DND-41 (cell line): ENCODE measurements at regions not wholly inside any gene's neighbourhood (a gene's known extent, or its start where the extent isn't known, plus 50 kb on each side); places are given as distances from the start of the nearest gene placed in this dataset.

Experiments used
- ATAC-seq: fragments of 200-7000 bp; cut with Tn5 transposase; 3 replicates; pipeline ENCODE4 v1.9.1; 2021; ENCODE audit warnings: low read depth; ENCODE audit not compliant: insufficient read depth
- DNase-seq: peaks from one replicate; pipeline ENCODE4 v3.0.0-alpha.2; 2020
- H2AFZ ChIP-seq: 2 replicates; pipeline ENCODE4 v1.6.0; 2012; ENCODE audit warnings: low read depth, low read length
- H3K27ac ChIP-seq: 2 replicates; pipeline ENCODE4 v1.5.1; 2012; ENCODE audit warnings: low read length, inconsistent platforms
- H3K27me3 ChIP-seq: fragments of 200-600 bp; sonication (generic); 2 replicates; pipeline ENCODE4 v1.6.0; 2012; ENCODE audit warnings: low read length, mild to moderate bottlenecking, inconsistent platforms; ENCODE audit not compliant: insufficient read depth, poor library complexity
- H3K36me3 ChIP-seq: 2 replicates; pipeline ENCODE4 v1.5.1; 2012; ENCODE audit warnings: low read length, inconsistent platforms; ENCODE audit not compliant: insufficient read depth
- H3K4me1 ChIP-seq: 2 replicates; pipeline ENCODE4 v1.5.1; 2012; ENCODE audit warnings: mild to moderate bottlenecking, low read length; ENCODE audit not compliant: insufficient read depth
- H3K4me2 ChIP-seq: 2 replicates; pipeline ENCODE4 v1.6.0; 2012; ENCODE audit warnings: mild to moderate bottlenecking, moderate library complexity, low read length, inconsistent platforms; ENCODE audit not compliant: insufficient read depth
- H3K4me3 ChIP-seq, 2 experiments: fragments of 200-600 bp in 1 of 2; shearing (Covaris generic) in 1 of 2; 2 replicates each; pipeline ENCODE4 v1.5.1; 2012 to 2016; ENCODE audit warnings: inconsistent platforms in 2 of 2, low read length in 2 of 2, mild to moderate bottlenecking in 2 of 2, low read depth in 1 of 2, moderate library complexity in 1 of 2
- H3K79me2 ChIP-seq: 2 replicates; pipeline ENCODE4 v1.6.0; 2012; ENCODE audit warnings: low read length, inconsistent platforms; ENCODE audit not compliant: insufficient read depth
- H3K9ac ChIP-seq: 2 replicates; pipeline ENCODE4 v1.6.0; 2012; ENCODE audit warnings: low read depth, mild to moderate bottlenecking, inconsistent platforms, low read length, moderate library complexity
- H3K9me3 ChIP-seq: 2 replicates; pipeline ENCODE4 v1.5.1; 2012; ENCODE audit warnings: low read length, moderate library complexity, mild to moderate bottlenecking, inconsistent platforms; ENCODE audit not compliant: insufficient read depth, severe bottlenecking
- H4K20me1 ChIP-seq: 2 replicates; pipeline ENCODE4 v1.6.0; 2012; ENCODE audit warnings: low read length; ENCODE audit not compliant: insufficient read depth
- EZH2 ChIP-seq: IDR thresholded peaks from 3 replicates; pipeline ENCODE4 v1.6.1; 2012; ENCODE audit warnings: borderline replicate concordance, low read depth, mild to moderate bottlenecking, moderate library complexity, low read length, inconsistent platforms; ENCODE audit not compliant: severe bottlenecking
- TF ChIP-seq, protein P1 (sequence below): IDR thresholded peaks from 2 replicates; pipeline ENCODE4 v1.5.1; 2012; ENCODE audit warnings: borderline replicate concordance, low read length, moderate library complexity, mild to moderate bottlenecking; ENCODE audit not compliant: poor library complexity, severe bottlenecking; ENCODE audit errors: extremely low read depth

DNA sequence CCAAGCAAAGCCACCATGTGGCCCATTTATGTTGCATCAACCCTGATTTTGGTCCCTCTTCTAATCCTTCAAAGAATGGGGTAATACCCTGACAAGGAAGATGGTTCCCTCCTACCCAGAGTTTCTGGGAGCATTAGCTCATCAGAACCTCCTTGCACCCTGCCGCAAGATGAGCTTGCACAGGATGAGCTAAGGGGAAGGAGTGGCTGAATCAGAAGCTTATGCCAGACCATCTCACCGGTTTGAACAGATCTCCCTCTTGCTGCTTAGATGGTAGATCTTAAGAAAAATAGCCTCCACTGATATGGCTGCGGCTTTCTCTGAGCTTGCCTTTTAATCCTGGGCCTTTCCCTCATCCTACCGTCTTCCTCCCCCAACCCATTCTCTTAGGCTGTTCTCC is 175.1 kb downstream of the SOX9 start:
- H3K79me2 ChIP-seq, result no peaks in the 10 kb centered on the region
- TF ChIP-seq, protein P1, sequence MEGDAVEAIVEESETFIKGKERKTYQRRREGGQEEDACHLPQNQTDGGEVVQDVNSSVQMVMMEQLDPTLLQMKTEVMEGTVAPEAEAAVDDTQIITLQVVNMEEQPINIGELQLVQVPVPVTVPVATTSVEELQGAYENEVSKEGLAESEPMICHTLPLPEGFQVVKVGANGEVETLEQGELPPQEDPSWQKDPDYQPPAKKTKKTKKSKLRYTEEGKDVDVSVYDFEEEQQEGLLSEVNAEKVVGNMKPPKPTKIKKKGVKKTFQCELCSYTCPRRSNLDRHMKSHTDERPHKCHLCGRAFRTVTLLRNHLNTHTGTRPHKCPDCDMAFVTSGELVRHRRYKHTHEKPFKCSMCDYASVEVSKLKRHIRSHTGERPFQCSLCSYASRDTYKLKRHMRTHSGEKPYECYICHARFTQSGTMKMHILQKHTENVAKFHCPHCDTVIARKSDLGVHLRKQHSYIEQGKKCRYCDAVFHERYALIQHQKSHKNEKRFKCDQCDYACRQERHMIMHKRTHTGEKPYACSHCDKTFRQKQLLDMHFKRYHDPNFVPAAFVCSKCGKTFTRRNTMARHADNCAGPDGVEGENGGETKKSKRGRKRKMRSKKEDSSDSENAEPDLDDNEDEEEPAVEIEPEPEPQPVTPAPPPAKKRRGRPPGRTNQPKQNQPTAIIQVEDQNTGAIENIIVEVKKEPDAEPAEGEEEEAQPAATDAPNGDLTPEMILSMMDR, result no peak
- TF ChIP-seq EZH2, result no peak
- ATAC-seq (no peak), DNase-seq (no peak)
- H3K4me2 ChIP-seq, result no peak overlapping the region
- H3K27ac ChIP-seq, result no peak overlapping the region
- no peaks in the 10 kb centered on the region for H3K9me3 ChIP-seq
- H3K36me3 ChIP-seq, result no peaks in the 10 kb centered on the region
- H3K4me1 ChIP-seq, result no peaks in the 10 kb centered on the region
- H3K4me3 ChIP-seq, result no peak overlapping the region
- no peaks in the 10 kb centered on the region for H4K20me1 ChIP-seq
- no peaks in the 10 kb centered on the region for H3K27me3 ChIP-seq
- no peak overlapping the region for H3K9ac ChIP-seq
- no peak overlapping the region for H2AFZ ChIP-seq

- H3K27me3 ChIP-seq, result no peaks in the 10 kb centered on the region
- H3K4me3 ChIP-seq, result no peak overlapping the region
- no peaks in the 10 kb centered on the region for H3K79me2 ChIP-seq
- TF ChIP-seq, protein P1, result no peak
- TF ChIP-seq EZH2, result no peak
- H3K4me1 ChIP-seq, result no peaks in the 10 kb centered on the region
- H3K4me2 ChIP-seq, result no peak overlapping the region
- DNase-seq, result no peak
- H2AFZ ChIP-seq, result no peak overlapping the region
- no peak overlapping the region for H3K9ac ChIP-seq
- no peaks in the 10 kb centered on the region for H3K36me3 ChIP-seq
- H3K27ac ChIP-seq, result no peak overlapping the region
- H4K20me1 ChIP-seq, result no peaks in the 10 kb centered on the region
- ATAC-seq, result no peak
- H3K9me3 ChIP-seq, result no peaks in the 10 kb centered on the region
Measured at GRCh38 chr17:72296456-72296855, 175.6 kb downstream of the SOX9 start.

- Histone ChIP-seq H3K4me2 (no peak overlapping the region), H4K20me1 (no peaks in the 10 kb centered on the region), H3K4me3 (no peak overlapping the region), H3K9me3 (no peaks in the 10 kb centered on the region), H3K36me3 (no peaks in the 10 kb centered on the region), H3K9ac (no peak overlapping the region), H3K4me1 (no peaks in the 10 kb centered on the region), H2AFZ (no peak overlapping the region), H3K27ac (no peak overlapping the region), H3K27me3 (no peaks in the 10 kb centered on the region), H3K79me2 (no peaks in the 10 kb centered on the region)
- ATAC-seq (no peak), DNase-seq (no peak)
- TF ChIP-seq EZH2, result no peak
- TF ChIP-seq, protein P1, result no peak
Measured at GRCh38 chr17:72297326-72298115, 176.7 kb downstream of the SOX9 start.
